Frontal cortex (tissue), 3 donors: ENCODE measurements at regions not wholly inside any gene's neighbourhood (a gene's known extent, or its start where the extent isn't known, plus 50 kb on each side); places are given as distances from the start of the nearest gene placed in this dataset.

Experiments used
- DNase-seq, 2 donors: peaks; one replicate each; pipeline ENCODE4 v3.0.0; 2012; ENCODE audit warnings: low spot score in 2 of 2
- FAIRE-seq: peaks from 2 replicates; lab custom pipeline; 2012; peaks lifted over from hg19 to GRCh38; lab: Jason Lieb, UNC
- donor health status: control.
- donor health status: control.
- donor health status: control.

DNA sequence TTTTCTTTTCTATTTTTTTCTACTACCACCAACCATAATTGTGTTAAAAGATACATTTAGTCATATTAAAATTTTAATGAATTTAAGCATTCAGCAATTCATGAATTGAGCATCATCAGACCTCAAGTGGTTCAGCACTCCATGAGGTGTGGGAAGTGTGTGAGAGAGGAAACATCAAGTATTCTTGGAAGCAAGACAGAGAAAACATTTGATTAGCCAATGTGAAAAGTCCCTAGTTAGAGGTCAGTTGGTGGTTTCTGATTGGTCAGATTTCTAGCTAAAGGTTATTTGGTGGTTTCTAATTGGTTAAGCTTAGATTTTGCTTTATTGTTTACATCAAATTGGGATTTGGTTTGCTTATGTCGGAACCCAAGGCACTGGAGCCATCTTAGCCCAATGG lies 134.7 kb downstream of the KLF5 start:
- DNase-seq = no peak
- no peak for FAIRE-seq

DNA sequence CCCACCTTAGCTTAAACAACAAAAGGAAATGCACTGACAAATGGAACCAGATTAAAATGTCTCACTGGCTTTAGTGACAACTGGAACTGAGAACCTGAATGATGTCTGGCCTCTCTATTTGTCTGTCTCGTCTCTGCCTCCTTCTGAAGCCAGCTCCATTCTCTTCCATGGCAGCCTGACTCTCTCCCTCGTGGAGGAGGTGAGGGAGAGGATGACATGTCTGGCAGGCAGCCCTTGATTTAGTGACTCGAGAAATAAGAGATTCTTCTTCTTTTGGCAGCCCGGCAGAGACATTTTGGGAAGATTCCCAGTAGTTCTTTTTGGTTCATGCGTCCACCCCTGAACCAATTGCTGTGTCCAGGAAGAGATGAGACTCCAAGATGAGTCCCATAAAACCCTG lies 131.7 kb downstream of the KLF5 start:
- FAIRE-seq = no peak
- no peak for DNase-seq

DNA sequence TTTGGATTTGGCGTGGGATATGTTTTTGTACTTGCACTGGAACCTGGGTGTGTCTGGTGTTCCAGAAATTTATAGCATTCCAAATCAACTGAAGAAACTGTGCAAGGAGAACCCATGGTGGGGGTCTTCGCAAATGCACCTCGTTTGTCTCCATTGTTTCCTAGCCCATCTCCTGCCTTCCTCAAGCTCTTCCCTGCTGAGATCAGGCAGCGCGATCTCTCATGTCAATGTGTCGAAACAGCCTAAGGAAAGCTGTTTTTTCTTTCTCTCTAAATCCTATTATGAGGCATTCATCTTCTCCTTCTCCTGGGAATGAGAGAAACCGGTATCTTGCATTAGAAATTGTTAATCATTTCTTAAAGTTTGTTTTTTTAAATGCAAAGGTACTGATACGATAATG lies 131.0 kb downstream of the KLF5 start:
- DNase-seq = no peak
- no peak for FAIRE-seq

DNA sequence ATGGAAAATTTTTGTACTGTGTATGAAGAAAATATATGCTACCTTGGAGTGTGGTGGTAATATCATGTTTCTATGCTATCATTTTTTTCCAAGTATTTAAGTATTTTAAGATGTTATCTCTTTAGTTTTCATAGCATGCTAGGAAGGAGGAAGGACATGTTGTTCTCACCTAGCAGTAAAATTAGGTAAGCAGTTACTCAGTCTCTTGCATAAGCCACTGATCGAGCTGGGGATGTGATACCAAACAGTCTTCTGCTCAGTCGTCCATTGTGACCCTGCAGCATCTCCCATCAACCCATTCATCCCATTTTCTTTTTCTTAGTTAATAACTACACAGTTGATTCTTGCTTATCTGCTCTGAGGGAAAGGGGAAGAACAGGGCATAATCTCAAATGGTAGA lies 130.6 kb downstream of the KLF5 start:
- DNase-seq (no peak), FAIRE-seq (no peak)

DNA sequence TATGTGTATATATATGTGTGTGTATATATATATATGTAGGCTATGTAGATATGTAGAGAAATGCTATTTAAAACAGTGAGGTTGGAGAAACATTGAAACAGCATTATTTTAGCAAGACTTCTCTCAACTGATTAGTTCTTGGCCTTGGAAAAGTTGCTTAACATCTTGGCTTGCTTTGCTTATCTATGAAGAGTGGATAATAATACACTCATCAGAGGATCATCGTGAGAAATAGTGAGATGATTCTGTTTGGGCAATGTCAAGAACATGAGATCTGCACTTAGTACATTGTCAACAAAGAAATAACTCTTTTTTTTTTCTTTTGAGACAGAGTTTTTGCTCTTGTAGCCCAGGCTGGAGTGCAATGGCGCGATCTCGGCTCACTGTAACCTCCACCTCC lies 128.3 kb downstream of the KLF5 start:
- FAIRE-seq = no peak
- DNase-seq = no peak

DNA sequence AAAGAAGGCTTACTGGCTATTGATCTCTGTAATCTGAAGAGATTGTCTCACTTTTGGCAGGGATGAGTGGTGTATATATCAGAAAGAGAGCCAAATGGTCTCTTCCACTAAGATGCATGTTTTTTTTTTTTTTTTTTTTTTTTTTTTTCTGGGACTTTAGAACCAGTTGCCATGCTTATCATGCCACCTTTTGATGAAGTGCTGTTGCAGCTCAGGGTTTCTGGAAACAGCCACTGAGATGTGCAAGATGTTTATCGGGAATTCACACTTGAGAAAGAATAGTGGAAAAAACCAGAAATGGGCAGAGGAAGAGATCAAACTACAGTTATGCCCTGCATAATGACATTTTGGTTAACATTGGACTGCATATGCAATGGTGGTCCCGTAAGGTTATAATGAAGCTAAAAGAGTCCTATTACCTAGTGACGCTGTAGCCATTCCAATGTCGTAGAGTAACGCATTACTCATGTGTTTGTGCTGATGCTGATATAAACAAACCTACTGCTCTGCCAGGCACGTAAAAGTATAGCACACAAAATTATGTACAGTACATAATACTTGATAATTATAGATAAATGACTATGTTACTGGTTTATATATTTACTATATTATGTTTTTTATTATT lies 121.0 kb downstream of the KLF5 start:
- FAIRE-seq (no peak), DNase-seq (no peak)

DNA sequence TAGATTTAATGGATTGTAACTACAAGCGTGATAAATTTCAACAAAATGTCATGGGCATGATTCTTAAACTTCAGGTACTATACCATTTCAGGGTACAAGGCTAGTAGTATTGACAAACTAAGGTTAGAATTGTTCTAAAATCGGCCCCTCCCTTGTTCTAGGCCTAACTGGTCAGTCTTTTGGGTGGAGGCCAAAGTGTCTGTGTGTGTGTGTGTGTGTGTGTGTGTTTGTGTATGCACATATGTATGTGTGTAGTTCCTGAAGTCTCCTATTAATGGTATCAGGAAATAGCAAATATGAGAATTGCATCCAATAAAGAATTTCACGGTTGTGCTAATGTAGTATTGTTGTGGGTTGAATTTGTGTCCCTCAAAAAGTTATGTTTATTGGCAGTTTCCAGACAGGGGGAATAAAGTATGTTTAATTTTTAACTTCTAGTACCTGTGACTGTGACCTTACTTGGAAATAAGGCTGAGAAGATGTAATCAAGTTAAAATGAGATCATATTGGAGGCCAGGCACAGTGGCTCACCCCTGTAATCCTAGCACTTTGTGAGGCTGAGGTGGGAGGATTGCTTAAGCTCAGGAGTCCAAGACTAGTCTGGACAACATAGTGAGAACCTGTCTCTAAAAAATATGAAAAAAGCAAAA lies 119.2 kb downstream of the KLF5 start:
- FAIRE-seq = no peak
- DNase-seq = no peak

DNA sequence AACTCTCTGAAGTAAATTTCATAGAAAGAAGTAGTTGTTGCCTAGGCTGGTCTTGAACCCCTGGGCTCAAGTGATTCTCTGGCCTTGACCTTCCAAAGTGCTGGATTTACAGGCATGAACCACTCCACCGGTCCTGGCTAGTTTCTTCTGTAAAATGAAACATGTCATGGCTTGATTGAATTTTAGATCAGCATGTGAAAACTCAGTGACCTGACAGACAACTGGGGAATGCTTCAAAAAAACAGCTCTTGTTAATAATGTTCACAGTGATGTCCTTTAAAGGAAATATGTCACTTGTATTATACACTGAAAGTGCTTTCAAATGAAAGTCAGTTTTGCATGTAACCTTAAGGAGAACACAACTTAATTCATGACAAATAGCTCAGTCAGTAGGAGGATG lies 118.2 kb downstream of the KLF5 start:
- FAIRE-seq = no peak

DNA sequence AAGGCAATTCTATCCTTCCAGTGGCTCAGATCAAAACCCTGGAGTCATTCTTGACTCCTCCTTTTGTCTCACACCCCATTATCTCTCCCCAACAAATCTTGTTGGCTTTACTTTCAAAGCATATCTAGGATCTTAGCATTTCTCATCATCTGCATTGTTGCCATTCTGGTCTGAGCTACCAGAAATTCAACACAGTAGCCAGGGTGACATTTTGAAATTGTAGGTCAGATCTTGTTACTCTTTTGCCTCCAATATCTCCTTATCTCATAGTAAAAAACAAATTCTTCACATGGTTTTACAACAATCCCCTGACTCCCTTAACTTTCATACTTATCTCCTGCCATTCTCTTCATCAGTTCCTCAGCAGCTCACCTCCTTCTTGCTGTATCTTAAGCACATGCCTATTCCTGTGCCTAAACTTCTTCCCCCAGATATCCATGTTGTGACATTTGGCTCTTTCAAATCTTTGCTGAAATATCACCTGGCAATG lies 115.8 kb downstream of the KLF5 start:
- DNase-seq (no peak), FAIRE-seq (no peak)

More for the DNA sequence above, 118.2 kb downstream of the KLF5 start:
- no peak for DNase-seq

DNA sequence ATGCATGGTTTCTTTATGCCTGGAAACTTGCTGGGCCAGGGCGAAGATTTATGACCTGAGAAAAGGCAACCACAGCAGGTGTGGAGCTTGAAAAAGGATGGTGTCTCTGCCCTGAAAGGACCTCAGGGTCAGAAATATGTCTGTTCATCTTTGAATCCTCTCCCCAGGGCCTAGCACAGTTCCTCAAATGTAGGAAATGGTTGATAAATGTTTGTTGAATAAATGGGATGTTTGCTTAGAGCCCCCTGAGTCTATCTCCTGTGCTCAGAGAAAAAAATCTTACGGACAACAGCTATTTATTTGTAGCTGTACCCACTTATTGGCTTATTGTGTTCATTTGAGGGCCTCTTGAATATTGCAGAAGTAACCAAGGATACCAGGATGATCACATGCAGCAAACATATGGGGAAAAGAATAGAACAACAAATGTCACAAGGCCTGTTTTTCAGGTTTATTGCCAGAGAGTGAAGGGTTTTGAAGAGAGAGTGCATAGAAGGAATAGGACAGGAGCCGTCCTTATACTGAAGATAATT lies 114.5 kb downstream of the KLF5 start:
- no peak for FAIRE-seq
- DNase-seq = no peak

DNA sequence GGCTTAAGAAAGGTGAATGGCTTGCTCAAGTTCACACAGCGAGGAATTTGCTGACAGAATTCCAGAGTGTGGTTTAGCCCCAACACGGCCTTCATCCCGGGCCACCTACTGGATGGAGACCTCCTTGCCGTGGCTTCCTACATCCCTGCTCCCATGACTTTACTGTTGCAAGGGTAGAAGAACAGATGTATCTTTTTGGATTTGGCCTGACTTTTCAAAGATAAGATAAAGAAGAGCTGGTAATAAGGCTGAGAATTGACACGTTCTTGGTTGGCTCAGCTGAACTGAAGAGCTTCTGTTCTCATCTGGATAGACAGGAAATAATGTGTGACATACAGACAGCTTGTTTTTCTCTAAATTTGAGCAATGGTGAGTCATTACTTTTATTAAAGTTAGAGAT lies 113.1 kb downstream of the KLF5 start:
- DNase-seq (no peak), FAIRE-seq (no peak)

DNA sequence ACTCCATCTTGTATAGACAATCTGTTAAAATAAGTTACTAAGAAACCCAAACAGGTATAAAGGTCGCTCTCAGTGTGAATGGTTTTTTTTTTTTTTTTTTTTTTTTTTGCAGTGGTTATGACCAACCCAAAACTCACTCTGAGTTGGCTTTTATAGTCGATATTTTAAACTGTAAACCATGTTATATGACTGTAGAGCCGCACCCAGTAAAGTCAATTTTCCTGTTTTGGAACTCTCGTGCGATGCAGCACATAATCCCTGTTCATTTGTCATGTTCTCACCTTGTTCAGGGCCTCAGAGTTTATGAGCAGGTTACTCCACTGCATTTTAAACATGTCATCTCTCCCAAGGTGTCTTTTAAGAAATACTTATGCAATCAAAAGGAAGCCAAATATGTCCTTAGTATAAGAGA lies 112.5 kb downstream of the KLF5 start:
- FAIRE-seq = no peak
- no peak for DNase-seq

DNA sequence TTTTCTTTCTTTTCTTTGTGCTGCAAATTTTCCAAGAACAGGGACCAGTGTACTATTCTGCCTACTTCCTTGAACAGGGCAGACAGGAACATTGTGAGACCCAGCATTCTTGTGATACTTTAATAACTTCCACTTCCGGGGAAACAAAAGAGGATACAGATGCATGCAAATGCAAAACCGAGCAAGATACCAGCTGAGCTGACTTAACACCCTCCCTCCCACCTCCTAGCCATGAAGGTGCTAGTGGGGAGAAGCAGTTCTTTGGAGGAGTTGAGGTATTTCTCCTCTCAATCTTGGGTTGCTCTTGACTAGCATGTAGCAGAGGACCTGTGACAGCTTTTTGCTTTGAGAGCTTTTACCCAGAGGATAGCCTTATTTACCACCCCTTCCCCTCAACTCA lies 111.2 kb downstream of the KLF5 start:
- DNase-seq (no peak), FAIRE-seq (no peak)

DNA sequence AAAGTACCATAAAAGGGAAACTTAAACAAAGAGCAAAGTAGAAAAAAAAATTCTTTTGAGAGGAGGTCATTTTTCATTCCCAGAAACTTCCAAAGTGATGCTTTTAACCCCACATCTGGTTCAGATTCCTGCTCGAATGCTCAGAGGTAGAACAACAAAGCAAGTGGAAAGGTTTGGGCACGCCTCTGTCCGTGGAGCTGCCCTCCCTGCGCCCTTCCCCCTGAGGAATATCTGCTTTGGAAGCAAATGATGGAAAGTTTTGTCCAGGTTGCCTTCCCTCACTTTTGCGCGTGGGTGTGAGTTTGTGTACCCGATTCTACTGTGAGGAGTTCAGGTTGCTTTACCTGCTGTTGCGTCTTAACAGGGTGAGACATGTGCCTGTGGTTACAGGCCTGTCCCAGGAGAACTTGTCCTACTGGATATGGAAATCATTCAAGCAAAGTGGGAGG lies 110.2 kb downstream of the KLF5 start:
- DNase-seq = no peak
- no peak for FAIRE-seq

DNA sequence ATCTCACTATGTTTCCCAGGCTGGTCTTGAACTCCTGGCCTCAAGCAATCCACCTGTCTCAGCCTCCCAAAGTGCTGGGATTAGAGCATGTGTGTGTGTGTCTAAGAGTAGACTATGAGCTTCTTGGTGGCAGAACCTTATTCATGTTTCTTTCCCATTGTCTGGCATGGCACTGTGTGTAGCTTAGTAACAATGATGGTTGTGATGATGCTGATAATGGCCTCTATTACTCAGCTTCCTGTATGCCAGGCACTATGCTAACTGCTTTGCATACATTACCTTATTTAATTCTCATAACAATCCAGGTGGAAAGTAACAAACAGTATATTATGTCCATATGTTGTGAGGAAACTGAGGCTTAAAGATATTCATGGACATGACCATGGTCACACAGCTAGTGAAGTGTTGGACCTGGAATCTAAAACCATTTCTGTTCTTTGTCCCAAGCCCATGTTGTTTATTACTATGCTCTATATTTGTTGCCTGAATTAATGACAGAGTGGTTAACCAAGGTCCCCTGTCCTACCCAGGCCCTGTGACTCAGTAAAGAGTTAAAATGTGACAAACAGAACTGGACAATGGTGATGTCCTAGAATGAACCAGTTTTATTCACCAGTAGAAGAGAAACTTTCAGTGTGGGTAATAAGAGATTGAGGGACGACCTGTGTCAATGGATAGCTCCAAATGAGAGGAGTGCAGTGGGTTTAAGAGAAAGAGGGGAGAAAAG lies 109.6 kb downstream of the KLF5 start:
- no peak for DNase-seq
- no peak for FAIRE-seq

DNA sequence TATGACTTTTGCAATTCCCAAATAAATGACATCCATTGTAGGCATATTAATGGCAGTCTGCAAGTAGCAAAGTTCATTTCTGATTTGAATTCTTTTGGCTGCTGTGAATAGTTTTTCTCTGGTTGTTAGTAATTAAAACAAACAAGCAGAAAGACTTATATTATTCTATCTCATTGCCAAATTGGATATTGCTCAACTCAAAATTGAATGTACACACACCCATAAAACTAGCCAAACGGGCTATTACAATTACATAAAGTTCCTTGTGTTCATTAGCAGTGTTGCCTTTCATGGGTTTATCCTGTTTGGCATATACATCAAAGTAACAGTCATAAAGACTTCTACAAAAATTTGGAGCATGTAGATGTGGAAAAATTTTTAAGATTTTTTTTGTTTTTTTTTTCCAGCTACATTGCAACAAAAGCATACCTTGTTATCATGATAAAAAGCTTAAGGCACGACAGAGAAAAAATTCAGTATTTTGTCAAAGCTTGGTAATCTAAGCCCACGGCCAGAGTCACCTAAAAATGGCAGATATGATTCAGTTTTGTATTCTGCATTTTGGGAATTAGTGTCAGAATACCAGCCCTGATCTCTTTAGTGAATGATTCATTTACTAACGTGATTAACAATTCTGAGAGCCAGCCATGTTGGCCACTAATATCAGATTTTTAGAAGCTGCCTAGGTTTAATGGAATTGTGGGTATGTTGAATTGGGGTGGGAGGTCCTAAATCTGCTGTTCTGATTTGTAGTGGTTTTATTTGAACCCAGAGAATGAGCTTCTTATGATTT lies 108.4 kb downstream of the KLF5 start:
- DNase-seq = no peak
- no peak for FAIRE-seq

DNA sequence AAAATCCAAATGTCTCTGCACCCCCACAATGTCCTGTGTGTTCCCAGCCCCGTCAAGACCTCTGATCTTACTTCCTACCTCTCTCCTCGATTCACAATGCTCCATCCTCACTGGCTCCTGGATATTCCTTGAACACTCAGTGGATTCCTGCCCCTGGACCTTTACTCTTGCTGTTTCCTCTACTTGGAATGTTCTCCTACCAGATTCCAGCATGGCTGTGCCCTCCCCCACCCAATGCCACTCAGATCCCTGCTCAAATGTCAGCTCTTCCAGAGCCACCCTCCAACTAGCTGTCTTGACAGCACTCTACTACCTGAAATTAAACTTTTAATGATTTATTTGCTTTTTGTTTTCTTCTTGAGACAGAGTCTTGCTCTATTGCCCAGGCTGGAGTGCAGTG lies 107.4 kb downstream of the KLF5 start:
- DNase-seq (no peak), FAIRE-seq (no peak)

DNA sequence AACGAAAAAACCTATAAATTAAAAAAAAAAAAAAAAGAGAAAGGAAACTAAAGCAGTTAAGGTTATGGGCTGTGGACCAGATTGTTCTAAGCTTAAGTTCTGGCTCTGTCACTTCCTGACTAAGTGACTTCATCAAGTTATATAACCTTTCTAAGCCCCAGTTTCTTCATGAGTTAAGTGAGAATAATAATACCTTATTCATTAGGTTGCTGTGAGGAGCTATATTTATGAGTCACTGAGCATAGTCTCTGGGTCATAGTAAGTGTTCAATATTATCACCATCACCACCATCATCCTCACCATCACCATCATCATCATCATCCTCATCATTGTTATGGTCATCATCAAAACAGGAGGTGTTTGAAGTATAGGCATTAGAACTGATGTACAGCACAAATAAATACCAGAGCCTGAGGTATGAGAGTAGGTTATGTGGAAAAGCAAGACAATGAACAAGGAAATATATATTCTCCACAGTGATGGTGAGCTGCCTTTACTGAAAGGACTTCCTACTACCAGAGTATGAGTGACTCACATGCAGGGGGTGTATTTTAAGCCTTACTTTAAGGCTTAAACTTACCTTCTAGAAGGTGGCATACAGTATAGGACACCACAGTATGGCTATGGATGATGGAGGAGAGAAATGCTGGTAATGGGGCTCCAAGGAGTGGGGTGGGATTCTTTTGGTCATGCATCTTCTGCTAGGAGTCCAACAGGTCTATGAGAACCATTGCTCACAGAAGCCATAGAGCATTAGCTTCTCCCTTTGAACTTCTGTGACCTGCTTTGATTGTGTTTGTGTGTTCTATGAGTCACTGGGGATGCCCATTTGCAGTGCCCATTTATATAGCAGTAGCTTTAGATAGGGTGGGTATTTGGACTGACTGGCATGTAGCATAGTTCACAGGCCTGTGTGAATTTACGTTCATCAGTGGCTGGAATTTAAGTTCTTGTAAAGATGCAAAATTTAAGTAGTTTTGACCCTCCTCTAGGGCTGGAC lies 104.4 kb downstream of the KLF5 start:
- no peak for DNase-seq
- FAIRE-seq = no peak
